ENCODE measurements at regions not wholly inside any gene's neighbourhood (a gene's known extent, or its start where the extent isn't known, plus 50 kb on each side); places are given as distances from the start of the nearest gene placed in this dataset.
"Not testable (repeated sequence)": the region's sequence is repeated elsewhere in the genome, so short reads cannot be mapped to it uniquely, and the experiment has no call there.

DNA sequence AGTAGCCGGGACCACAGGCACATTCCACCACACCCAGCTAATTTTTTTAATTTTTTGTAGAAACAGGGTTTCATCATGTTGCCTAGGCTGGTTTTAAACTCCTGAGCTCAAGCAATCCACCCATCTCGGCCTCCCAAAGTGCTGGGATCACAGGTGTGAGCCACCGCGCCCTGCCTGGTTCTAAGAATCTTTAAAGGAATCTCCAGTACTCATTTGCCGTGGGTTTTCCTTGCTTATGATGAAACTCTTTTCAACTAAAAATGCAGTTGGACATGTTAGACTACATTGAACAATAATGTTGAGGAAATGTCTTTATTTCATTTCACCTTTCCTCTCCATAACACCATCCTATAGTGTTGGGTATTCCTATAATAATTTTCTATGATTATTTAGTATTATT, 121.6 kb downstream of the ZNF281 start:
- H3K36me3 Mint-ChIP-seq (ENCODE audit: unreplicated experiment), result no peaks in the 10 kb centered on the region
- DNase-seq, result no peak
- peaks cover 2% of the 10 kb centered on the region for H3K27me3 Mint-ChIP-seq (ENCODE audit: unreplicated experiment)
- H3K9me3 Mint-ChIP-seq (ENCODE audit: unreplicated experiment), result peaks cover 4% of the 10 kb centered on the region
- no peak overlapping the region for H3K27ac Mint-ChIP-seq (ENCODE audit: unreplicated experiment)
- H3K4me1 Mint-ChIP-seq (ENCODE audit: low read depth, unreplicated experiment), result peaks cover 21% of the 10 kb centered on the region
- TF ChIP-seq, protein P1, sequence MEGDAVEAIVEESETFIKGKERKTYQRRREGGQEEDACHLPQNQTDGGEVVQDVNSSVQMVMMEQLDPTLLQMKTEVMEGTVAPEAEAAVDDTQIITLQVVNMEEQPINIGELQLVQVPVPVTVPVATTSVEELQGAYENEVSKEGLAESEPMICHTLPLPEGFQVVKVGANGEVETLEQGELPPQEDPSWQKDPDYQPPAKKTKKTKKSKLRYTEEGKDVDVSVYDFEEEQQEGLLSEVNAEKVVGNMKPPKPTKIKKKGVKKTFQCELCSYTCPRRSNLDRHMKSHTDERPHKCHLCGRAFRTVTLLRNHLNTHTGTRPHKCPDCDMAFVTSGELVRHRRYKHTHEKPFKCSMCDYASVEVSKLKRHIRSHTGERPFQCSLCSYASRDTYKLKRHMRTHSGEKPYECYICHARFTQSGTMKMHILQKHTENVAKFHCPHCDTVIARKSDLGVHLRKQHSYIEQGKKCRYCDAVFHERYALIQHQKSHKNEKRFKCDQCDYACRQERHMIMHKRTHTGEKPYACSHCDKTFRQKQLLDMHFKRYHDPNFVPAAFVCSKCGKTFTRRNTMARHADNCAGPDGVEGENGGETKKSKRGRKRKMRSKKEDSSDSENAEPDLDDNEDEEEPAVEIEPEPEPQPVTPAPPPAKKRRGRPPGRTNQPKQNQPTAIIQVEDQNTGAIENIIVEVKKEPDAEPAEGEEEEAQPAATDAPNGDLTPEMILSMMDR (IDR thresholded peaks at IDR 0.05; ENCODE audit: partially characterized antibody, unreplicated experiment), result no peak
- H3K4me3 Mint-ChIP-seq (ENCODE audit: unreplicated experiment), result no peak overlapping the region

DNA sequence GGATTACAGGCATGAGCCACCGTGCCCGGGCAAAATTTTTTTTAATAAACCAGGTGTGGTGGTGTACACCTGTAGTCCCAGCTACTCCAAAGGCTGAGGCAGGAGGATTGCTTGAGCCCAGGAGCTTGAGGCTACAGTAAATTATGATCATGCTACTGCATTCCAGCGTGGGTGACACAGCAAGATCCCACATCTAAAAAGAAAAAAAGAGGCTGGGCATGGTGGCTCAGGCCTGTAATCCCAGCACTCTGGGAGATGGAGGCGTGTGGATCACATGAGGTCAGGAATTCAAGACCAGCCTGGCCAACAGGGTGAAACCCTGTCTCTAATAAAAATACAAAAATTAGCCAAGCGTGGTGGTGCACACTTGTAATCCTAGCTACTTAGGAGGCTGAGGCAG, 125.6 kb downstream of the ZNF281 start:
- not testable (repeated sequence) for H3K4me3 Mint-ChIP-seq (ENCODE audit: unreplicated experiment); H3K27ac Mint-ChIP-seq (ENCODE audit: unreplicated experiment); H3K4me1 Mint-ChIP-seq (ENCODE audit: low read depth, unreplicated experiment); H3K9me3 Mint-ChIP-seq (ENCODE audit: unreplicated experiment); H3K27me3 Mint-ChIP-seq (ENCODE audit: unreplicated experiment); H3K36me3 Mint-ChIP-seq (ENCODE audit: unreplicated experiment); DNase-seq

DNA sequence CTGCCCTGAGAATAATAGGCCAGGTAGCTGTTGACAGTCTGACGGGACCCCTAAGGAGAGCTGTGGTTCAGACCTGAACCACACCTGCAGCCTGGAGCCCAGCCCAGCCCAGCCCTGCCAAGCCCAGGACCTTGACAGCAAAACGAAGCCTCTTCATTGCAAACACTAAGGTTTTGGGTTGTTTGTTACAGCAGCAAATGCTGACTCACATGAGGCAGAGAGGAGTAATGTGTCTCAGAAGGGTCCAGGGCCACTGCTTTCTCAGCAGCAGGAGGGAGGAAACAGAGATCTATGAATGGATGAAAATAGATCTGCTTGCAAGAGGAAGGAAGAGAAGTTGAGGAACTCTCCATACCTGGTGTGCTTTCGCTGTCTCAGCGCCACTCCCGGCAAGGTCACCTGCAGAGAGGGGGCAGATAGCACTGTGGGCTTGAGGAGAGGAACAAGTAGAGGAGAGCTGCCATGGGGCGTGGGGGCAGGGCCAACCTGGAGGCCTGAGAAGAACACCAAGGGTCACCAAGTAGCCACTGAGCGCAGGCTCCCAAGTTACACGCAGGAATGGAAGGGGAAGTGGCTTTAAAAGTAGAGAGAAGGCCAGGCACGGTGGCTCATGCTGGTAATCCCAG, 127.2 kb downstream of the ZNF281 start:
- Mint-ChIP-seq H3K9me3 (ENCODE audit: unreplicated experiment) (peaks cover 2% of the 10 kb centered on the region), H3K4me1 (ENCODE audit: low read depth, unreplicated experiment) (no peaks in the 10 kb centered on the region), H3K4me3 (ENCODE audit: unreplicated experiment) (no peak overlapping the region), H3K27ac (ENCODE audit: unreplicated experiment) (no peak overlapping the region), H3K27me3 (ENCODE audit: unreplicated experiment) (peaks cover 2% of the 10 kb centered on the region), H3K36me3 (ENCODE audit: unreplicated experiment) (no peaks in the 10 kb centered on the region)
- TF ChIP-seq, protein P1 (IDR thresholded peaks at IDR 0.05; ENCODE audit: partially characterized antibody, unreplicated experiment), result no peak
- no peak for DNase-seq

DNA sequence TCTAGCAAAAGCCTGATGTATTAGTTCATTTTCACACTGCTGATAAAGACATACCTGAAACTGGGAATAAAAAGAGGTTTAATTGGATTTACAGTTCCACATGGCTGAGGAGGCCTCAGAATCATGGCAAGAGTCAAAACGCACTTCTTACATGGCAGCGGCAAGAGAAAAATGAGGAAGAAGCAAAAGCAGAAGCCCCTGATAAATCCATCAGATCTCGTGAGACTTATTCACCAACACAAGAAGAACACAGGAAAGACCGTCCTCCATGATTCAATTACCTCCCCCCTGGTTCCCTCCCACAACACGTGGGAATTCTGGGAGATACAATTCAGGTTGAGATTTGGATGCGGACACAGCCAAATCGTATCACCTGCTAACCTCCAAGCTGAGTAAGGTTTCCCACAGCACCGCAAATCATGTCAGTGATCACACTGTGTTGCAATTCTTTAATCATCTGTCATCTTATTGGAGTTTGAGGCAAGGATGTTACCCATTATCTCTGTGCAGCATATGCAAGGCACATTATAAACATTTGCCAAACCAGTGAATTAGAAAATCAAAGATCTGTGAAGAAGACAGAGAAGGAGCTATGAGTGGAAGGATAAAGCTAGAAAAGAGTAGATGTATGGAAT, 128.5 kb downstream of the ZNF281 start:
- TF ChIP-seq, protein P1 (IDR thresholded peaks at IDR 0.05; ENCODE audit: partially characterized antibody, unreplicated experiment), result no peak
- H3K4me1 Mint-ChIP-seq (ENCODE audit: low read depth, unreplicated experiment), result no peaks in the 10 kb centered on the region
- no peak overlapping the region for H3K27ac Mint-ChIP-seq (ENCODE audit: unreplicated experiment)
- H3K9me3 Mint-ChIP-seq (ENCODE audit: unreplicated experiment), result peaks cover 2% of the 10 kb centered on the region
- no peak for DNase-seq
- H3K36me3 Mint-ChIP-seq (ENCODE audit: unreplicated experiment), result no peaks in the 10 kb centered on the region
- peaks cover 2% of the 10 kb centered on the region for H3K27me3 Mint-ChIP-seq (ENCODE audit: unreplicated experiment)
- no peak overlapping the region for H3K4me3 Mint-ChIP-seq (ENCODE audit: unreplicated experiment)

DNA sequence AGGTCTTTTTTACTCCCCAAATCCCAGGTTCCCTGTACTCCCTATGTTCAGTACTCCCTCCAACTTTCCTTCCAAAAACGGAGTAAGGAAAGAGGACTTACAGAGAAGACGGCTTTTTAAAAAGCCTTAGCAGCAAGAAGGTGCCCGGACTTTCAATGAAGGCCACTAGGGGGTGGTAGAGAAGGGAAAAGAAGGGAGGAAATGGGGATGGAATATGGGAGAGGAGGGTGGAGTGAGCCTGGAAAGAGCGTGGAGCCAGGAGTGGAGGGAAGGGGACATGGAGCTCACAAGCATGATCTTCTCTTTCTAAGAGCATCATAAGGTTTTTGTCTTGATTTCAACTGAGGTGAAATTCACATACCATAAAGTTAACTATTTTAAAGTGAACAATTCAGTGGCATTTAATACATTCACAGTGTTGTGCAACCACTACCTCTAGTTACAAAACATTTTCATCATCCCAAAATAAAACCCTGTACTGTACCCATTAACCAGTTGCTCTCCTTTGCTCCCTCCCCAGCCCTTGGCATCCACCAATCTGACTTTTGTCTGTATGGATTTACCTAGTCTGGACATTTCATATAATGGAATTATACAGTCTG, 129.9 kb downstream of the ZNF281 start:
- peaks cover 2% of the 10 kb centered on the region for H3K9me3 Mint-ChIP-seq (ENCODE audit: unreplicated experiment)
- no peaks in the 10 kb centered on the region for H3K36me3 Mint-ChIP-seq (ENCODE audit: unreplicated experiment)
- DNase-seq, result peak; percentile 53
- no peak overlapping the region for H3K27ac Mint-ChIP-seq (ENCODE audit: unreplicated experiment)
- no peaks in the 10 kb centered on the region for H3K4me1 Mint-ChIP-seq (ENCODE audit: low read depth, unreplicated experiment)
- H3K27me3 Mint-ChIP-seq (ENCODE audit: unreplicated experiment), result no peaks in the 10 kb centered on the region
- TF ChIP-seq, protein P1 (IDR thresholded peaks at IDR 0.05; ENCODE audit: partially characterized antibody, unreplicated experiment), result peak; percentile 77
- H3K4me3 Mint-ChIP-seq (ENCODE audit: unreplicated experiment), result no peak overlapping the region
